ENCODE measurements at regions not wholly inside any gene's neighbourhood (a gene's known extent, or its start where the extent isn't known, plus 50 kb on each side); places are given as distances from the start of the nearest gene placed in this dataset.

GRCh38 chr3:193779933-193780332 is 186.9 kb downstream of the OPA1 start:
- DNase-seq (ENCODE audit: low read depth in 2 of 3, low spot score in 2 of 3), result no peak

GRCh38 chr3:193780397-193780796 is 187.4 kb downstream of the OPA1 start:
- no peak for DNase-seq (ENCODE audit: low read depth in 2 of 3, low spot score in 2 of 3)

GRCh38 chr3:193780810-193781478 is 187.9 kb downstream of the OPA1 start:
- DNase-seq (ENCODE audit: low read depth in 2 of 3, low spot score in 2 of 3), result peak in 2 of 3 donors; percentile 40 to 64

DNA sequence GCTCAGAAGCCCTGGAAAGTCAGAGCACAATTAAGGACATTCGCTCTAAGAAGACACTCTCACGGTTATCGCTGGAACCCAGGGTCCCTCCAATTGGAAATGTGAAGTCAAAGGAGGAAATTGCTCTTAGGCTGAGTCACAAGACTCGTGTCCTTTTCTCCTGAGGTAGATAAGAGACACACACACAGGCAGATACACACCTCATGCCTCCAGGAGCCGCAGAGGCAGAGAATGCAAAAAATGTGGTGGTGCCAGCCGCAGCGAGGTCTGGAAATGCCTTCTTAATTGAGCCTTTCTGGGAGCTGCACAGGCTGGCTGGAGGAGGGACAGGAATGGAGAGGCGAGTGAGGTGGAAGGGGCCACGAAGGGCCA is 189.3 kb downstream of the OPA1 start:
- no peak for DNase-seq (ENCODE audit: low read depth in 2 of 3, low spot score in 2 of 3)

DNA sequence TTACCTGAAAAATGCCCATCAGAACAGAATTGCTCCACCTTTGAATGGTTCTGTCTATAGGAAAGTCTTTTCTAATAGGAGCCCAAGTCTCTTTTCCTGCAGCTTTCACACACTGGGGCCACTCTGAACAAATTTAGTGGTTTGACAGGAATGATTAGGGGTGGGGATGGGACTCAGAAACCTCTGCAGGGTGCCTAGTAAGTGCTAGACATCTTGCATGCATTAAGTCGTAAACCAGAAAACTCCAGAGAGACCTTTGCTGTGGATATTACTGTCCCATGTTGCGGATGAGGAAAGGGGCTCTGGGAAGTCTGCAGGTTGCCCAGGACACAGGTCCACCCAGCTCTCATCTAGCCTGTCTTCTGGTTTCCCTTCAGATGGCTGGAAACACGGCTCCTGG is 189.7 kb downstream of the OPA1 start:
- no peak for DNase-seq (ENCODE audit: low read depth in 2 of 3, low spot score in 2 of 3)

DNA sequence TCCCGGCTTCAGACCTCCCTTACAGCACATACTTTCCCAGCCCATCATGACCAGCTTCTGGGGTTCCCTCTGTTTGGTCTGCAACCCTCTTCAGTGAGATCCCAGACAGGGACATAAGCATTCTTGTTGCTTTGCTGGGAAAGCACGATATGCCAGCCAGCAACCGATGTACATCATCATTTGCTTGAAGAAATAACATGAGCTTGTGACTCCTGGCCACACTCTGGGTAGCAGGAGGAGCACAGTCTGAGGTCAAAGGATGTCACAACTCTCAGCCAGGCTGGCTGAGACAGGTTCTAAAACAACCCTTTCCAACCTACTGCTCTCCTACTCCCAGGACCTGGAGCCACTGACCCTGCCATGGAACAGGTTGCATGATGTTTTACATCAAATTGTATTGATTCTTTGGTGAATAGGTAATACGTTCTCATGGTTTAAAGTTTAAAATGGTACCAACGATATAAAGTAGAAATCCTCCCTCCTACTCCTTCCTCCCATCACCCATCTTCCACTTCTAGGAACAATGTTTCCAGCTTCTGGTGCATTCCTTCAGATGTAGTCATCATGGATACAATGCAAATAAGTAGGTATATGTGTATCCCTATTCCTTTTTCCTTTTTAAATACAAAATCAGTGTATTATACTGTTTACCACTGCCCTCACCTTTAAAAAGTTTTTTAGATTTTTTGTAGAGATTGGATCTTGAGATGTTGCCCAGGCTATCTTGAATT is 190.3 kb downstream of the OPA1 start:
- no peak for DNase-seq (ENCODE audit: low read depth in 2 of 3, low spot score in 2 of 3)

GRCh38 chr3:193784822-193785221 is 191.8 kb downstream of the OPA1 start:
- DNase-seq (ENCODE audit: low read depth in 2 of 3, low spot score in 2 of 3), result no peak

DNA sequence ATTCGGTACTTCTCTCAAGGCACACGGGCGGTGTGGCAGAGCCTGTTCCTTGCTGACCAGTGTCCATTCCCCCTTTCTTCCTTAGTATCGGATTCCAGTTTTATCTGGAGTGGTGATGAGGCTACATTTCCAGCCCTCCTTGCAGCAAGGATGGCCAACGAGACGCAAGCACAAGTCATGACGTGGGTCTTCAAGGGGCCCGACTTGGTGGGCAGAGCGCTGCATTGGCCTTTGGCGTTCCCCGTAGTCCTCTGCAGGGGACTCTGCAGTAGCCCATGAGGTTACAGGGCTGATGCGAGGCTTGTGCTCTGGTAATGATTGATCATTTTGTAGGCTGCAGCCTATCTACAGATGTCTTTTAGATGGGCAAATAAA is 194.5 kb downstream of the OPA1 start:
- DNase-seq (ENCODE audit: low read depth in 2 of 3, low spot score in 2 of 3), result no peak

GRCh38 chr3:193788189-193788991 is 195.4 kb downstream of the OPA1 start:
- peak in 2 of 3 donors; percentile 54 to 74 for DNase-seq (ENCODE audit: low read depth in 2 of 3, low spot score in 2 of 3)

- no peak for DNase-seq (ENCODE audit: low read depth in 2 of 3, low spot score in 2 of 3)
Measured at GRCh38 chr3:193789455-193789854, 196.4 kb downstream of the OPA1 start.

DNA sequence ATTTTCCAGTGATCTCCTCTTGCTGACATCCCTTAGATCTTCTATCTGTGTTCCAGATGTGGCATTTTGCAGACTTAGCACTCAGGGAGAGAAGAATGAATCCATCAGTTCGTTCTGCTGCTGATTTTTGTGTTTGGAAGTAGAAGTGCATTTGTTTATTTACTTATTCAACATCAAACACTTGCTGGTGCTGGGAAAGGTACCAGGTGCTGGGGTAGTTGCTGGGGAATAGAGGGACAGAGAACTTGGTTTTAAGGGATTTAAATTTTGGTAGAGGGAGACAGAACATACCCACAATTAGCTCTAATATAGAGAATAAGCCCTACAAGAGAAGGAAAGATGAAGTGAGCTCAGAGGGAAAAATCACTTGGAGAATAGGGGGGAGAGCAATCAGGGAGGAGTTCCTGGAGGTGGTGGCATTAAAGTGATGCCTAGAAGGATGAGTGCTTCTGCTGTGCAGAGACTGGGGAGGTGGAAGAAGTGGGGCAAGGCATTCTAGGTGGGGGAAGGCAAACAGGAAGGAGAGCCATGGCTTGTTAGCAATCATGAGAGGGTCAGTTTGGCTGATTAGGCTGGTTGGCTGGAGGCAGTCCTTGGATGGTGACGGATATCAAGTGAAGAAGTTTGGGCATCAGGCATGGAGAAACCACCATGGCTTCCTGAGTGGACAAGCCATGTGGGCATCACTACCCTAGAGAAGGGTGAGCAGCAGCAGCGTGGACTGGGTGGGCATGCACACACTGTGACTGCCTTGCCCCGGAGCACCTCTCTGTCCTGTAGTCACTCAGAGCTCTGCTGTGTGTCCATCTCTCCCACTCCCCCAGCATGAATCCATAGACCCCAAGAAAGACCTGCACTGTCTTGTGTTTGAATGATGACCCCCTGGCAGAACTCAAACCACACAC is 197.3 kb downstream of the OPA1 start:
- no peak for DNase-seq (ENCODE audit: low read depth in 2 of 3, low spot score in 2 of 3)

- DNase-seq (ENCODE audit: low read depth in 2 of 3, low spot score in 2 of 3), result peak in 1 of 3 donors; percentile 45
Measured at GRCh38 chr3:193791041-193792032, 198.3 kb downstream of the OPA1 start.

GRCh38 chr3:193793123-193793522 is 200.1 kb downstream of the OPA1 start:
- no peak for DNase-seq (ENCODE audit: low read depth in 2 of 3, low spot score in 2 of 3)

GRCh38 chr3:193794002-193794881 is 201.2 kb downstream of the OPA1 start:
- no peak for DNase-seq (ENCODE audit: low read depth in 2 of 3, low spot score in 2 of 3)

GRCh38 chr3:193795062-193795690 is 202.2 kb downstream of the OPA1 start:
- DNase-seq (ENCODE audit: low read depth in 2 of 3, low spot score in 2 of 3), result no peak

- no peak for DNase-seq (ENCODE audit: low read depth in 2 of 3, low spot score in 2 of 3)
Measured at GRCh38 chr3:193796089-193796488, 203.1 kb downstream of the OPA1 start.

DNA sequence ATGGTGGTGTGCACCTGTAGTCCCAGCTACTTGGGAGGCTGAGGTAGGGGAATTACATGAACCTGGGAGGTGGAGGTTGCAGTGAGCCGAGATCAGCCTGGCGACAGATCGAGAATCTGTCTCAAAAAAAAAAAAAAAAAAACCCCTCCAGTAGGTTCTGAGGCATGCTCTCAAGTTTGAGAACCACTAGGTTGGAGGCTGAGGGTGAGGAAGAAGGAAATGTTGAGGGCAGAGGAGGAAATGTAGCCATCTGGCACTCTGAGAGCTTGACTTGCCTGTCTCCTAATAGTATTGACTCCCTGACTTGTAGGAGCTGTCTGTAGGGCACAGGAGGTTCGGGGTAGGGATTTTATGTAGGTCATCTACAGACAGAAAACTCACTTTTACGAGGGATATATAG is 204.6 kb downstream of the OPA1 start:
- DNase-seq (ENCODE audit: low read depth in 2 of 3, low spot score in 2 of 3), result peak in 1 of 3 donors; percentile 60

DNA sequence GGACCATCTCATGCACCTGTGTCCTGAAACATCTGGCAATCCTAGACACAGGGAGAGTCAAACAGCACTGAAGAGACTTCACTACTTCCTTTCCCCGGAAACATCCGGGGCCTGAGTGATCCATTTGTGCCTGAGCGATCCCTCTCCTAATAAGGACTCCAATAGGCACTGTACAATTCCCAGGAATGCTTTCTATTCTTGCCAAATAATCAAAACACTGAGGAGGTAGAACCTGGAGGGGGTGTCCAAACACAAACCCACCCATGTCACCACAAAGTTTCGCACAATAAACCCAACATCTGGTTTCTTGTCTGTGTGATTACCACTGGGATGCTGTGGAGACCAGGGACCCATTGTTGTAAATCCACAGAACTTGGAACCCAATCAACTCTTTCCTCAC is 205.0 kb downstream of the OPA1 start:
- no peak for DNase-seq (ENCODE audit: low read depth in 2 of 3, low spot score in 2 of 3)
